KMS-11 (cell line): ENCODE measurements at regions not wholly inside any gene's neighbourhood (a gene's known extent, or its start where the extent isn't known, plus 50 kb on each side); places are given as distances from the start of the nearest gene placed in this dataset.

Experiments used
- H2AFZ ChIP-seq: fragments of 200-600 bp; sonication (generic); 2 replicates; pipeline ENCODE4 v1.6.1; 2016; ENCODE audit warnings: antibody characterized with exemption, mixed run types, low read depth
- H3K27ac ChIP-seq: fragments of 200-600 bp; sonication (generic); 2 replicates; pipeline ENCODE4 v1.6.1; 2016; ENCODE audit warnings: mild to moderate bottlenecking, mixed run types
- H3K27me3 ChIP-seq: fragments of 200-600 bp; sonication (generic); 2 replicates; pipeline ENCODE4 v1.6.1; 2017; ENCODE audit warnings: mild to moderate bottlenecking, low read depth, mixed run types, moderate library complexity; ENCODE audit not compliant: insufficient read depth
- H3K36me3 ChIP-seq: fragments of 200-600 bp; sonication (generic); 2 replicates; pipeline ENCODE4 v1.6.1; 2017; ENCODE audit warnings: mild to moderate bottlenecking, mixed run types; ENCODE audit not compliant: insufficient read depth
- H3K4me1 ChIP-seq: fragments of 200-600 bp; sonication (generic); 2 replicates; pipeline ENCODE4 v1.6.1; 2016; ENCODE audit warnings: mild to moderate bottlenecking, low read depth, mixed run types; ENCODE audit not compliant: poor library complexity, severe bottlenecking
- H3K4me2 ChIP-seq: fragments of 200-600 bp; sonication (generic); 2 replicates; pipeline ENCODE4 v1.7.0; 2016; ENCODE audit warnings: mild to moderate bottlenecking, mixed run types
- H3K4me3 ChIP-seq: fragments of 200-600 bp; sonication (generic); IDR thresholded peaks from 2 replicates; pipeline ENCODE4 v1.6.1; 2017; ENCODE audit warnings: low read depth, low read length, mixed read lengths; ENCODE audit not compliant: insufficient read depth
- H3K79me2 ChIP-seq: fragments of 200-600 bp; sonication (generic); 2 replicates; pipeline ENCODE4 v1.6.1; 2016; ENCODE audit warnings: low read depth, mixed run types; ENCODE audit not compliant: insufficient read depth
- H3K9ac ChIP-seq: fragments of 200-600 bp; sonication (generic); 2 replicates; pipeline ENCODE4 v1.6.1; 2016; ENCODE audit warnings: mild to moderate bottlenecking, mixed run types
- H4K20me1 ChIP-seq: fragments of 200-600 bp; sonication (generic); 2 replicates; pipeline ENCODE4 v1.6.1; 2016; ENCODE audit warnings: mild to moderate bottlenecking, mixed run types; ENCODE audit not compliant: insufficient read depth
- CTCF ChIP-seq: fragments of 200-600 bp; sonication (generic); conservative IDR thresholded peaks from 2 replicates; pipeline ENCODE4 v1.6.1; 2017; ENCODE audit warnings: low read depth, mild to moderate bottlenecking, antibody characterized with exemption, low read length, moderate library complexity, mixed read lengths

- TF ChIP-seq CTCF = no peak
- Histone ChIP-seq H3K27me3 (no peaks in the 10 kb centered on the region), H3K36me3 (no peaks in the 10 kb centered on the region), H3K27ac (no peak overlapping the region), H3K4me1 (no peaks in the 10 kb centered on the region), H3K9ac (no peak overlapping the region), H4K20me1 (no peaks in the 10 kb centered on the region), H3K4me2 (no peak overlapping the region), H3K4me3 (no peak overlapping the region), H3K79me2 (no peaks in the 10 kb centered on the region), H2AFZ (no peak overlapping the region)
Measured at GRCh38 chrX:7286168-7286837, 138.3 kb upstream of the PUDP start.

DNA sequence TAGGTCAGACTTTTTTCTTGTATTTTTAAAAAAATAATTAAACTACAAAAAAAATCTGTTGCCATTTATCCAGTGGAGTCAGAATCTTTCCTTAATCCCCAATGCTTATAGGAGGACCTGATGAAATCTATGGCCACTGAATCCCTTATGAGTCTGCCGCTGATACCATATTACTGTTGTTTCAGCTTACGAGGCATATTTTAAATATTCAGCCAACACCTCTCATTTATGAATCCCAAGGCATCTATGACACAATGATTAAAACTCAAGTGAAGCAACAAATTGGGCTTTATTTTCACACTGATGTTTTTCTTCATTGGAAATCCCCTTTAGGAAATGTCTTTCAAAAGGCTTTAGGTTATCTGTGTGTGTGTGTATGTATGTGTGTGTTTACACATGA, 137.8 kb upstream of the PUDP start:
- TF ChIP-seq CTCF = no peak
- Histone ChIP-seq H3K4me3 (no peak overlapping the region), H3K4me1 (no peaks in the 10 kb centered on the region), H3K27me3 (no peaks in the 10 kb centered on the region), H3K4me2 (no peak overlapping the region), H3K36me3 (no peaks in the 10 kb centered on the region), H3K27ac (no peak overlapping the region), H4K20me1 (no peaks in the 10 kb centered on the region), H3K79me2 (no peaks in the 10 kb centered on the region), H2AFZ (no peak overlapping the region), H3K9ac (no peak overlapping the region)

- Histone ChIP-seq H2AFZ (no peak overlapping the region), H3K4me3 (no peak overlapping the region), H3K36me3 (no peaks in the 10 kb centered on the region), H3K27ac (no peak overlapping the region), H3K9ac (no peak overlapping the region), H3K4me2 (no peak overlapping the region), H4K20me1 (no peaks in the 10 kb centered on the region), H3K79me2 (no peaks in the 10 kb centered on the region), H3K4me1 (no peaks in the 10 kb centered on the region), H3K27me3 (no peaks in the 10 kb centered on the region)
- no peak for TF ChIP-seq CTCF
Measured at GRCh38 chrX:7283741-7284140, 135.8 kb upstream of the PUDP start.

DNA sequence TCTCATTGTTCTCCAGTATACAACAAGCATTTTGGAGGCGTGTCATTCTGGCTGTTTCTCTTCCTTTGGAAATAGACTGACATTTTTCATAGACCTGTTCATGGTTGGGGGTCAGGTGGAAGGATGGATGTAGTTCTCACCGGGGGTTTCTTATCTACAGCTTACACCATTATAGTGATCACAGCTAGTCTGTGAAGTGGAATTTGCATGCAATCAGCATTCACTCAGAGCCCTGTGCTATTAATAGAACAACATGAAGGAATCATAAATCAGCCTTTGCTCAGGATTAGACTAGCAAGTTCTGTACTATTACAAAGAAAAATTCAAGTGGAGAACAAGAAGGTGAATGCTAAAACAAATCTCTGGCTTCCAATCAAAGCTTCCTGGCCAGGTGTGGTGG, 132.6 kb upstream of the PUDP start:
- Histone ChIP-seq H3K4me3 (no peak overlapping the region), H3K9ac (no peak overlapping the region), H3K79me2 (no peaks in the 10 kb centered on the region), H3K4me1 (no peaks in the 10 kb centered on the region), H3K27ac (no peak overlapping the region), H3K27me3 (no peaks in the 10 kb centered on the region), H2AFZ (no peak overlapping the region), H4K20me1 (no peaks in the 10 kb centered on the region), H3K4me2 (no peak overlapping the region), H3K36me3 (no peaks in the 10 kb centered on the region)
- no peak for TF ChIP-seq CTCF
